AG20443 (cell line): ENCODE measurements at regions not wholly inside any gene's neighbourhood (a gene's known extent, or its start where the extent isn't known, plus 50 kb on each side); places are given as distances from the start of the nearest gene placed in this dataset.
"Not testable (repeated sequence)": the region's sequence is repeated elsewhere in the genome, so short reads cannot be mapped to it uniquely, and the experiment has no call there.

ENCODE experiments used
- DNase-seq: peaks from one replicate; pipeline ENCODE4 v3.0.0; 2012; ENCODE audit warnings: low spot score, mixed read lengths

- DNase-seq, result not testable (repeated sequence)
These were observed 83.2 kb upstream of the ARID5B start for GRCh38 chr10:61818251-61818650.

GRCh38 chr10:61819208-61819607, 82.3 kb upstream of the ARID5B start:
- DNase-seq, result no peak

GRCh38 chr10:61821153-61821552, 80.3 kb upstream of the ARID5B start:
- no peak for DNase-seq

- DNase-seq, result no peak
These were observed 79.8 kb upstream of the ARID5B start for GRCh38 chr10:61821693-61822092.

GRCh38 chr10:61822096-61822495, 79.4 kb upstream of the ARID5B start:
- no peak for DNase-seq

GRCh38 chr10:61822781-61823230, 78.7 kb upstream of the ARID5B start:
- peak; percentile 20 for DNase-seq

GRCh38 chr10:61825001-61825400, 76.5 kb upstream of the ARID5B start:
- no peak for DNase-seq

GRCh38 chr10:61825628-61826027, 75.9 kb upstream of the ARID5B start:
- no peak for DNase-seq

GRCh38 chr10:61828034-61828433, 73.5 kb upstream of the ARID5B start:
- DNase-seq, result no peak

GRCh38 chr10:61828788-61829187, 72.7 kb upstream of the ARID5B start:
- no peak for DNase-seq

- no peak for DNase-seq
These were observed 71.2 kb upstream of the ARID5B start for GRCh38 chr10:61830072-61830845.

GRCh38 chr10:61830846-61831273, 70.6 kb upstream of the ARID5B start:
- DNase-seq, result no peak

- DNase-seq, result no peak
These were observed 68.5 kb upstream of the ARID5B start for GRCh38 chr10:61832866-61833481.

GRCh38 chr10:61834519-61834918, 67.0 kb upstream of the ARID5B start:
- no peak for DNase-seq

GRCh38 chr10:61835069-61835945, 66.2 kb upstream of the ARID5B start:
- DNase-seq, result peak; percentile 30

GRCh38 chr10:61835946-61836887, 65.3 kb upstream of the ARID5B start:
- no peak for DNase-seq

GRCh38 chr10:61836888-61837754, 64.4 kb upstream of the ARID5B start:
- DNase-seq, result peak; percentile 40

GRCh38 chr10:61837755-61838171, 63.7 kb upstream of the ARID5B start:
- DNase-seq, result no peak

- DNase-seq, result no peak
These were observed 61.6 kb upstream of the ARID5B start for GRCh38 chr10:61839916-61840315.

- no peak for DNase-seq
These were observed 61.1 kb upstream of the ARID5B start for GRCh38 chr10:61840403-61840802.
